ENCODE measurements at regions not wholly inside any gene's neighbourhood (a gene's known extent, or its start where the extent isn't known, plus 50 kb on each side); places are given as distances from the start of the nearest gene placed in this dataset.

- ATAC-seq = no peak
- no peak for TF ChIP-seq SIX5 (IDR thresholded peaks at IDR 0.05; ENCODE audit: low read depth, low read length, severe bottlenecking)
- no peak for TF ChIP-seq BCL11A (IDR thresholded peaks at IDR 0.05; ENCODE audit: low read depth, low read length)
- TF ChIP-seq FOXK2 (IDR thresholded peaks at IDR 0.05) = no peak
- TF ChIP-seq, protein P1, sequence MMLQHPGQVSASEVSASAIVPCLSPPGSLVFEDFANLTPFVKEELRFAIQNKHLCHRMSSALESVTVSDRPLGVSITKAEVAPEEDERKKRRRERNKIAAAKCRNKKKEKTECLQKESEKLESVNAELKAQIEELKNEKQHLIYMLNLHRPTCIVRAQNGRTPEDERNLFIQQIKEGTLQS (IDR thresholded peaks at IDR 0.05; ENCODE audit: borderline replicate concordance, extremely low read depth, low read depth, low read length) = no peak
- no peak for TF ChIP-seq ZNF207 (IDR thresholded peaks at IDR 0.05; ENCODE audit: borderline replicate concordance)
- SMC1A ChIA-PET (ENCODE audit: uncharacterized antibody, unreplicated experiment) = no interaction called here
- no peaks in the 10 kb centered on the region for H3K79me2 ChIP-seq (ENCODE audit: control insufficient read depth, insufficient read depth, low read length)
- CTCF ChIA-PET = no interaction called here
- no TSS peak for BruUV-seq (replicated peaks)
- no peaks in the 10 kb centered on the region for H3K9me3 ChIP-seq (replicated peaks; ENCODE audit: control insufficient read depth, insufficient read depth, low read length)
- H3K4me3 ChIP-seq = no peak overlapping the region
- H3K4me2 ChIP-seq (ENCODE audit: control insufficient read depth, insufficient read depth) = no peak overlapping the region
- H3K27ac ChIP-seq (ENCODE audit: control insufficient read depth, insufficient read depth) = no peak overlapping the region
- no peaks in the 10 kb centered on the region for H3K36me3 ChIP-seq (ENCODE audit: control insufficient read depth in 2 of 2, insufficient read depth in 2 of 2, low read length in 1 of 2)
- WGBS (ENCODE audit: insufficient coverage, insufficient replicate concordance, low lambda C conversion rate, missing lambda C conversion rate) = 0% methylated on average over 1 of the region's 1 CpG
- POLR2A ChIA-PET = no interaction called here
- no peak overlapping the region for H2AFZ ChIP-seq (ENCODE audit: control insufficient read depth, low read depth, low read length)
- H3K9ac ChIP-seq (ENCODE audit: control insufficient read depth, insufficient read depth, low read length) = no peak overlapping the region
- in situ Hi-C loops (cut with MboI) = no loop called here
- no peak for FAIRE-seq
- RAD21 ChIA-PET (ENCODE audit: unreplicated experiment) = no interaction called here
- no peak for DNase-seq (ENCODE audit: low read depth, low spot score)
- no peaks in the 10 kb centered on the region for H3K4me1 ChIP-seq (ENCODE audit: control insufficient read depth, insufficient read depth, low read length)
- intact Hi-C loops (cut with micrococcal nuclease; ENCODE audit: unreplicated experiment) = no loop called here
- H4K20me1 ChIP-seq (ENCODE audit: control insufficient read depth, insufficient read depth) = no peaks in the 10 kb centered on the region
- no peaks in the 10 kb centered on the region for H3K27me3 ChIP-seq (replicated peaks in 1 of 2; ENCODE audit: control insufficient read depth in 2 of 2, insufficient read depth in 2 of 2, low read length in 1 of 2)
Observed at GRCh38 chr18:28712172-28712571, 535.2 kb upstream of the CDH2 start.

GRCh38 chr18:28711096-28711495 lies 534.2 kb upstream of the CDH2 start:
- ChIA-PET CTCF (no interaction called here), RAD21 (ENCODE audit: unreplicated experiment) (no interaction called here), POLR2A (no interaction called here), SMC1A (ENCODE audit: uncharacterized antibody, unreplicated experiment) (no interaction called here)
- no peak overlapping the region for H2AFZ ChIP-seq (ENCODE audit: control insufficient read depth, low read depth, low read length)
- H3K4me1 ChIP-seq (ENCODE audit: control insufficient read depth, insufficient read depth, low read length) = no peaks in the 10 kb centered on the region
- H3K36me3 ChIP-seq (ENCODE audit: control insufficient read depth in 2 of 2, insufficient read depth in 2 of 2, low read length in 1 of 2) = no peaks in the 10 kb centered on the region
- BruUV-seq (replicated peaks) = no TSS peak
- no peaks in the 10 kb centered on the region for H3K27me3 ChIP-seq (replicated peaks in 1 of 2; ENCODE audit: control insufficient read depth in 2 of 2, insufficient read depth in 2 of 2, low read length in 1 of 2)
- FAIRE-seq = no peak
- DNase-seq (ENCODE audit: low read depth, low spot score) = no peak
- H3K27ac ChIP-seq (ENCODE audit: control insufficient read depth, insufficient read depth) = no peak overlapping the region
- H3K9me3 ChIP-seq (replicated peaks; ENCODE audit: control insufficient read depth, insufficient read depth, low read length) = no peaks in the 10 kb centered on the region
- in situ Hi-C loops (cut with MboI) = no loop called here
- intact Hi-C loops (cut with micrococcal nuclease; ENCODE audit: unreplicated experiment) = no loop called here
- no peak for ATAC-seq
- no peak overlapping the region for H3K4me2 ChIP-seq (ENCODE audit: control insufficient read depth, insufficient read depth)
- no peak overlapping the region for H3K4me3 ChIP-seq
- no peaks in the 10 kb centered on the region for H3K79me2 ChIP-seq (ENCODE audit: control insufficient read depth, insufficient read depth, low read length)
- WGBS (ENCODE audit: insufficient coverage, insufficient replicate concordance, low lambda C conversion rate, missing lambda C conversion rate) = 0% methylated on average over 1 of the region's 1 CpG
- no peak overlapping the region for H3K9ac ChIP-seq (ENCODE audit: control insufficient read depth, insufficient read depth, low read length)
- H4K20me1 ChIP-seq (ENCODE audit: control insufficient read depth, insufficient read depth) = no peaks in the 10 kb centered on the region
- TF ChIP-seq ETV6 (conservative IDR thresholded peaks at IDR 0.05 in 1 of 2, IDR thresholded peaks at IDR 0.05 in 1 of 2; ENCODE audit: borderline replicate concordance in 1 of 2, low read depth in 1 of 2) (no peak), TCF12 (IDR thresholded peaks at IDR 0.05; ENCODE audit: low read depth, low read length) (no peak), ZBTB33 (IDR thresholded peaks at IDR 0.05) (no peak), GABPA (IDR thresholded peaks at IDR 0.05; ENCODE audit: low read depth) (no peak), LARP7 (IDR thresholded peaks at IDR 0.05) (no peak), PKNOX1 (IDR thresholded peaks at IDR 0.05) (no peak), BRCA1 (IDR thresholded peaks at IDR 0.05; ENCODE audit: low read depth, low read length) (no peak), STAT3 (IDR thresholded peaks at IDR 0.05; ENCODE audit: low read depth, low read length) (no peak), STAT1 (conservative IDR thresholded peaks at IDR 0.05) (no peak)
- TF ChIP-seq, protein P2, sequence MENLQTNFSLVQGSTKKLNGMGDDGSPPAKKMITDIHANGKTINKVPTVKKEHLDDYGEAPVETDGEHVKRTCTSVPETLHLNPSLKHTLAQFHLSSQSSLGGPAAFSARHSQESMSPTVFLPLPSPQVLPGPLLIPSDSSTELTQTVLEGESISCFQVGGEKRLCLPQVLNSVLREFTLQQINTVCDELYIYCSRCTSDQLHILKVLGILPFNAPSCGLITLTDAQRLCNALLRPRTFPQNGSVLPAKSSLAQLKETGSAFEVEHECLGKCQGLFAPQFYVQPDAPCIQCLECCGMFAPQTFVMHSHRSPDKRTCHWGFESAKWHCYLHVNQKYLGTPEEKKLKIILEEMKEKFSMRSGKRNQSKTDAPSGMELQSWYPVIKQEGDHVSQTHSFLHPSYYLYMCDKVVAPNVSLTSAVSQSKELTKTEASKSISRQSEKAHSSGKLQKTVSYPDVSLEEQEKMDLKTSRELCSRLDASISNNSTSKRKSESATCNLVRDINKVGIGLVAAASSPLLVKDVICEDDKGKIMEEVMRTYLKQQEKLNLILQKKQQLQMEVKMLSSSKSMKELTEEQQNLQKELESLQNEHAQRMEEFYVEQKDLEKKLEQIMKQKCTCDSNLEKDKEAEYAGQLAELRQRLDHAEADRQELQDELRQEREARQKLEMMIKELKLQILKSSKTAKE (IDR thresholded peaks at IDR 0.05; ENCODE audit: low read depth, poor library complexity, severe bottlenecking) = no peak
